ENCODE measurements at regions not wholly inside any gene's neighbourhood (a gene's known extent, or its start where the extent isn't known, plus 50 kb on each side); places are given as distances from the start of the nearest gene placed in this dataset.

- Histone ChIP-seq H3K79me2 (ENCODE audit: insufficient read depth, low read depth, low read length) (no peaks in the 10 kb centered on the region), H3K4me1 (ENCODE audit: insufficient read depth, low read length, poor library complexity, severe bottlenecking) (no peaks in the 10 kb centered on the region)
- POLR2A ChIA-PET, result interaction anchor here (0.7 to 1.0 kb wide), 2 partner anchors 16 to 88 kb away, joined by 3 read pairs; no protein-coding TSS in a partner anchor
These were observed 63.6 kb upstream of the ELK3 start for GRCh38 chr12:96130396-96131059.

GRCh38 chr12:96131230-96131788 lies 62.9 kb upstream of the ELK3 start:
- no TSS peak for BruUV-seq (replicated peaks)

More at GRCh38 chr12:96130396-96131059, 63.6 kb upstream of the ELK3 start:
- no peaks in the 10 kb centered on the region for H3K36me3 ChIP-seq (ENCODE audit: insufficient read depth, low read length)
- H3K9me2 ChIP-seq (ENCODE audit: insufficient read depth, low read length), result no peaks in the 10 kb centered on the region
- no peak overlapping the region for H3K27ac ChIP-seq (ENCODE audit: low read depth, low read length, poor library complexity, severe bottlenecking)
- CTCF ChIA-PET (ENCODE audit: unreplicated experiment), result no interaction called here
- no peak overlapping the region for H2AFZ ChIP-seq (ENCODE audit: low read length)
- no peaks in the 10 kb centered on the region for H3K9me3 ChIP-seq (ENCODE audit: low read length)
- no TSS peak for BruUV-seq (replicated peaks)
- H4K20me1 ChIP-seq (ENCODE audit: insufficient read depth, low read length), result no peaks in the 10 kb centered on the region
- no peak overlapping the region for H3K4me2 ChIP-seq (ENCODE audit: low read length)
- intact Hi-C loops (cut with micrococcal nuclease; ENCODE audit: unreplicated experiment), result loop anchor here (5.0 kb wide), 1 partner anchor 87 kb away; no protein-coding TSS in a partner anchor
- DNase-seq (ENCODE audit: low spot score), result no peak
- TF ChIP-seq CTCF (conservative IDR thresholded peaks at IDR 0.05; ENCODE audit: low read length) (no peak), EZH2phosphoT487 (IDR thresholded peaks at IDR 0.05; ENCODE audit: borderline replicate concordance, low read depth, low read length) (no peak)
- no peak overlapping the region for H3K4me3 ChIP-seq (ENCODE audit: low read depth, low read length, poor library complexity, severe bottlenecking)

More at GRCh38 chr12:96131230-96131788, 62.9 kb upstream of the ELK3 start:
- ChIA-PET CTCF (ENCODE audit: unreplicated experiment) (no interaction called here), POLR2A (interaction anchor here (1.3 kb wide), 1 partner anchor 31 kb away, joined by 3 read pairs; no protein-coding TSS in a partner anchor)
- no peaks in the 10 kb centered on the region for H3K4me1 ChIP-seq (ENCODE audit: insufficient read depth, low read length, poor library complexity, severe bottlenecking)
- no peak overlapping the region for H3K4me2 ChIP-seq (ENCODE audit: low read length)
- H3K36me3 ChIP-seq (ENCODE audit: insufficient read depth, low read length), result no peaks in the 10 kb centered on the region
- TF ChIP-seq CTCF (conservative IDR thresholded peaks at IDR 0.05; ENCODE audit: low read length) (no peak), EZH2phosphoT487 (IDR thresholded peaks at IDR 0.05; ENCODE audit: borderline replicate concordance, low read depth, low read length) (no peak)
- no peak overlapping the region for H2AFZ ChIP-seq (ENCODE audit: low read length)
- no peak overlapping the region for H3K27ac ChIP-seq (ENCODE audit: low read depth, low read length, poor library complexity, severe bottlenecking)
- H3K79me2 ChIP-seq (ENCODE audit: insufficient read depth, low read depth, low read length), result no peaks in the 10 kb centered on the region
- no peaks in the 10 kb centered on the region for H3K9me2 ChIP-seq (ENCODE audit: insufficient read depth, low read length)
- intact Hi-C loops (cut with micrococcal nuclease; ENCODE audit: unreplicated experiment), result loop anchor here (5.0 kb wide), 1 partner anchor 86 kb away; no protein-coding TSS in a partner anchor
- H4K20me1 ChIP-seq (ENCODE audit: insufficient read depth, low read length), result no peaks in the 10 kb centered on the region
- no peaks in the 10 kb centered on the region for H3K9me3 ChIP-seq (ENCODE audit: low read length)
- H3K4me3 ChIP-seq (ENCODE audit: low read depth, low read length, poor library complexity, severe bottlenecking), result no peak overlapping the region
- no peak for DNase-seq (ENCODE audit: low spot score)

All from OCI-LY7 (cell line).